ENCODE measurements at regions not wholly inside any gene's neighbourhood (a gene's known extent, or its start where the extent isn't known, plus 50 kb on each side); places are given as distances from the start of the nearest gene placed in this dataset.
A peak's percentile ranks its signal among the peaks of the same experiment; 100 is the strongest.
"Not testable (repeated sequence)": the region's sequence is repeated elsewhere in the genome, so short reads cannot be mapped to it uniquely, and the experiment has no call there.

DNA sequence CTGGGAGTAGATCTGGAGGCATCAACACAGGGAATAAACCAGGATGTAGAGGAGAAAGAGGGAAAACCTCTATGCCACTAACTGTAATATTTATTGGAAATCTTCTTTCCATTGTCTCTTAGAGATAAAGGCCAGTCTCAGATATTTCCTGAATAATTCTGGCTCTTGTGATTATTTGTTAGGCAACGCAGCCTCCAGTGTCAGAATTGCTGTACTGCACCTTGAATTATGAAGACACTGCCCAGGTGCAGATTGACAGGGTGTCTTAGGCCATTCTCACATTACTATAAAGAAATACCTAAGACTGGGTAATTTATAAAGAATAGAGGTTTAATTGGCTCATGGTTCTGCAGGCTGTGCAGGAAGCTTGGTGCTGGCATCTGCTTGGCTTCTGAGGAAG, 100.7 kb upstream of the ZDHHC15 start:
- no peak for DNase-seq (ENCODE audit: low read depth)
- TF ChIP-seq, protein P1, sequence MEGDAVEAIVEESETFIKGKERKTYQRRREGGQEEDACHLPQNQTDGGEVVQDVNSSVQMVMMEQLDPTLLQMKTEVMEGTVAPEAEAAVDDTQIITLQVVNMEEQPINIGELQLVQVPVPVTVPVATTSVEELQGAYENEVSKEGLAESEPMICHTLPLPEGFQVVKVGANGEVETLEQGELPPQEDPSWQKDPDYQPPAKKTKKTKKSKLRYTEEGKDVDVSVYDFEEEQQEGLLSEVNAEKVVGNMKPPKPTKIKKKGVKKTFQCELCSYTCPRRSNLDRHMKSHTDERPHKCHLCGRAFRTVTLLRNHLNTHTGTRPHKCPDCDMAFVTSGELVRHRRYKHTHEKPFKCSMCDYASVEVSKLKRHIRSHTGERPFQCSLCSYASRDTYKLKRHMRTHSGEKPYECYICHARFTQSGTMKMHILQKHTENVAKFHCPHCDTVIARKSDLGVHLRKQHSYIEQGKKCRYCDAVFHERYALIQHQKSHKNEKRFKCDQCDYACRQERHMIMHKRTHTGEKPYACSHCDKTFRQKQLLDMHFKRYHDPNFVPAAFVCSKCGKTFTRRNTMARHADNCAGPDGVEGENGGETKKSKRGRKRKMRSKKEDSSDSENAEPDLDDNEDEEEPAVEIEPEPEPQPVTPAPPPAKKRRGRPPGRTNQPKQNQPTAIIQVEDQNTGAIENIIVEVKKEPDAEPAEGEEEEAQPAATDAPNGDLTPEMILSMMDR (conservative IDR thresholded peaks at IDR 0.05; ENCODE audit: low read depth, low read length) = peak; percentile 34
- no peak overlapping the region for H3K4me3 ChIP-seq (ENCODE audit: low read depth, low read length)

DNA sequence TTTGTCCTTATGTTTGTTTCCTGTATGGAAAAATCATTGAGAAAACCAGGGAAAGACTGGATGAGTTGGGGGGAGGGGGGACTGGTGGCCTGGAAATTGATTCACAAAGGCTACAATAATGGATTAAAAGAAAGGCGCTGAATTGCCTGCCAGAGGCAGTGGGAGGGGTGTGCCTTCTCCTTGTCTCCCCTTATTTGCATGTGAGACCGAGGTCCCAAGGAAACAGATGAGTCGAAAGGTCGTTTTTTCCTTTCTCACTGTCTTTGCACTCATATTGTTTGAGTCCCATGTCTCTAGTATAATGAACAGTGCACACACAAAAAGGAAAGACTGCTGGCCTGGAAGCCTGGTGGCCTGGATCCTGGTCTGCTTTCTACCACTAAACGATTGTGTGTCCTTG, 86.6 kb upstream of the ZDHHC15 start:
- TF ChIP-seq, protein P1 (conservative IDR thresholded peaks at IDR 0.05; ENCODE audit: low read depth, low read length) = no peak

DNA sequence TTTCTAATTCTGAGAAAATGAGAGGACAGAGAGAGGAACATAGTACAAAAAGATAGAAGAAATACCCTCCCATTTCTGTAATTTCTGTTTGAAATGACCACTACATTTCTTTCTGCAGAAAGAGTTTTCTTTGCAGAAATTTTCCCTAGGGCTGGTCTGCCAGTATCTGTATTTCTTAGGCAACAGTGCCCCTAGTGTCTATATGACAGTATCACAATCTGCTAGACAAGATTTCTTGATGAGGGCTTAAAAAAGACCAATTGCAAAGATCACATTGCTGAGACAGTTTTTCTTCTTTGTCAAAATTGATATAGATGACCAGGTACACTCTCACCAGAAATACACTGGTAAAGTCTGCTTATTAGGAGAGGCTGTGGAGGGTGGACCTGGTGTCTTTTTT, 81.0 kb upstream of the ZDHHC15 start:
- H3K4me3 ChIP-seq (ENCODE audit: low read depth, low read length) = no peak overlapping the region
- TF ChIP-seq, protein P1 (conservative IDR thresholded peaks at IDR 0.05; ENCODE audit: low read depth, low read length) = peak; percentile 62
- DNase-seq (ENCODE audit: low read depth) = no peak

More for the DNA sequence above, 86.6 kb upstream of the ZDHHC15 start:
- H3K4me3 ChIP-seq (ENCODE audit: low read depth, low read length) = no peak overlapping the region
- DNase-seq (ENCODE audit: low read depth) = no peak

DNA sequence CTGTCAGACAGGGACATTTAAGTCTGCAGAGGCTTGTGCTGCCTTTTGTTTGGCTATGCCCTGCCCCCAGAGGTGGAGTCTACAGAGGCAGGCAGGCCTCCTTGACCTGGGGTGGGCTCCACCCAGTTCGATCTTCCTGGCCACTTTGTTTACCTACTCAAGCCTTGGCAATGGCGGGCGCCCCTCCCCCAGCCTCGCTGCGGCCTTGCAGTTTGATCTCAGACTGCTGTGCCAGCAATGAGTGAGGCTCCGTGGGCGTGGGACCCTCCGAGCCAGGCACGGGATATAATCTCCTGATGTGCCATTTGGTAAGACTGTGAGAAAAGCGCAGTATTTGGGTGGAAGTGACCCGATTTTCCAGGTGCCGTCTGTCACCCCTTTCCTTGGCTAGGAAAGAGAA, 79.2 kb upstream of the ZDHHC15 start:
- not testable (repeated sequence) for DNase-seq (ENCODE audit: low read depth); H3K4me3 ChIP-seq (ENCODE audit: low read depth, low read length)

DNA sequence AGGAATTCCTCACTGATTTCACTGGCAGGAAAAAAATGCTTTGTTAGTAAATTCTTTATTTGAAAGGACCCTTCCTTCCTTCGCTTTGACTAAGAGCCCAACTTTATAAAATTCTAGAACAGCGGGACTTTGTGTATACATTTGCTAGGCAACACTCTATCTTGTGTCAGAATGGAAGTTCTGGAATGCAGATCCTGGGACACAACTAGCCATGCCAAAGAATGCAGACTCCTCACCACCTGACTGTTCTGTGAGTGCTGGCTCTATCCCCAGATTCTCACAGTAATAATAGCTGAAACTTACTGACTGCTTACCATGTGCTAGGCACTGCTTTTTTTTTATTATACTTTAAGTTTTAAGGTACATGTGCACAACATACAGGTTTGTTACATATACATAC, 73.3 kb upstream of the ZDHHC15 start:
- DNase-seq (ENCODE audit: low read depth) = no peak
- TF ChIP-seq, protein P1 (conservative IDR thresholded peaks at IDR 0.05; ENCODE audit: low read depth, low read length) = no peak
- H3K4me3 ChIP-seq (ENCODE audit: low read depth, low read length) = no peak overlapping the region

DNA sequence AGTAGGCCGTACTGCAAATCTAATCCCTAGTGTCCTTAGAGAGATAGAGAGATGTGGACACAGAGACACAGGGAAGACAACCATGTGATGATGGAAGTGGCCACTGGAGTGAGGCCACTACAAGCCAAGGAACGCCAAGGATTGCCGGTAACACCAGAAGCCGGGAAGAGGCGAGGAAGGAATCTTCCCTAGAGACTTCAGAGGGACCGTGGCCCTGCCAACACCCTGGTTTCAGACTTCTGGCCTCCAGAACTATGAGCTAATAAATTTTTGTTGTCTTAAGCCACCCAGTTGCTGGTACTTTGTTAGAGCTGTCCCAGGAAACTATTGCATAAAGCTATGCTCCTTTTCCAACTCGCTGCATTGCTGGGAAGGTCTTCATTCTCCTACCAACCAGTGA, 70.3 kb upstream of the ZDHHC15 start:
- not testable (repeated sequence) for H3K4me3 ChIP-seq (ENCODE audit: low read depth, low read length); DNase-seq (ENCODE audit: low read depth)

DNA sequence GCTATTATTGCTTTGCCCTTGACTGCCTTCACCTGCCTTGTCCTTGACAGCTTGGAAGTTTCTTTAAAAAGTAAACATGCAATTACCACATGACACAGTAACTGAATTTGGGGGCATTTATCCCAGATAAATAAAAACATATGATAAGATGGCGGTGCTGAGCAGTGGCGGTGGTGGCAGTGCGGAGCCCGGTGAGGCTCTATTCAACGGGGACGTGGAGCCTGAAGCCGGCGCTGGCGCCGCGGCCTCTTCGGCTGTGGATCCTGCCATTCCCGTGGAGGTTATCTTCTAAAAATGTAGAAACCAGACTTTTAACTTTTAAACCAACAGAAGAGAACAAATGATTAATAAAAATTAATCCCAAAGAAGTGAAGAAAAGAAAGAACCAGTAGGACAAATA, 59.7 kb upstream of the ZDHHC15 start:
- DNase-seq (ENCODE audit: low read depth) = no peak
- H3K4me3 ChIP-seq (ENCODE audit: low read depth, low read length) = no peak overlapping the region

More for the DNA sequence above, 59.7 kb upstream of the ZDHHC15 start:
- TF ChIP-seq, protein P1 (conservative IDR thresholded peaks at IDR 0.05; ENCODE audit: low read depth, low read length) = no peak
